ENCODE measurements at regions not wholly inside any gene's neighbourhood (a gene's known extent, or its start where the extent isn't known, plus 50 kb on each side); places are given as distances from the start of the nearest gene placed in this dataset.

GRCh38 chr13:91132381-91132780, 215.1 kb upstream of the MIR17HG start:
- no peaks in the 10 kb centered on the region for H3K36me3 ChIP-seq (ENCODE audit: low read depth)
- no peak for TF ChIP-seq CTCF (IDR thresholded peaks at IDR 0.05)
- H3K9me3 ChIP-seq, result no peaks in the 10 kb centered on the region
- DNase-seq (no peak), ATAC-seq (no peak)
- no peaks in the 10 kb centered on the region for H3K4me1 ChIP-seq (ENCODE audit: low read depth)
- H3K4me3 ChIP-seq, result no peak overlapping the region
- intact Hi-C loops (cut with DNase I, micrococcal nuclease), result loop anchor here in 1 of 2 donors (10.0 kb wide), 1 partner anchor 112 kb away; no protein-coding TSS in a partner anchor

DNA sequence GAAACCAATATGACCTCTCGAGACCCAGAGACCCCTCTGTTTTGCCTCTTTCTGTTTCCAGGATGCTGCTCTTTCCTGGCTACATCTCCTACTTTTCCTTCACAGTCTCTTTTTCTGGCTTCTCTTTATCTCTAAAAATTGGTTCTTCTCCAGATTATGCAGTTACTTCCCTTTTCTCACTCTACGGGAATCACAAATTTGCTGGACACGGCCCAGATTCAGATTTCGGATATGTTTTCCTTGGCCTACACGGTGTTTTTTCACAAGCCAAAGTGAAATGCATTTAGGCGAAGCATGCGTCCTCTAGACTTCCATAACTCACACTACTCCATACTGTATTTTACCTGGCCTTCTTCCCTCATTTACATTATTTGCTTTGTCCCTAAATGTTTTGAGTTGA, 214.7 kb upstream of the MIR17HG start:
- no peaks in the 10 kb centered on the region for H3K9me3 ChIP-seq
- H3K4me1 ChIP-seq (ENCODE audit: low read depth), result no peaks in the 10 kb centered on the region
- TF ChIP-seq CTCF (IDR thresholded peaks at IDR 0.05), result no peak
- ATAC-seq (no peak), DNase-seq (no peak)
- H3K4me3 ChIP-seq, result no peak overlapping the region
- intact Hi-C loops (cut with DNase I, micrococcal nuclease), result loop anchor here in 1 of 2 donors (10.0 kb wide), 1 partner anchor 112 kb away; no protein-coding TSS in a partner anchor
- no peaks in the 10 kb centered on the region for H3K36me3 ChIP-seq (ENCODE audit: low read depth)

DNA sequence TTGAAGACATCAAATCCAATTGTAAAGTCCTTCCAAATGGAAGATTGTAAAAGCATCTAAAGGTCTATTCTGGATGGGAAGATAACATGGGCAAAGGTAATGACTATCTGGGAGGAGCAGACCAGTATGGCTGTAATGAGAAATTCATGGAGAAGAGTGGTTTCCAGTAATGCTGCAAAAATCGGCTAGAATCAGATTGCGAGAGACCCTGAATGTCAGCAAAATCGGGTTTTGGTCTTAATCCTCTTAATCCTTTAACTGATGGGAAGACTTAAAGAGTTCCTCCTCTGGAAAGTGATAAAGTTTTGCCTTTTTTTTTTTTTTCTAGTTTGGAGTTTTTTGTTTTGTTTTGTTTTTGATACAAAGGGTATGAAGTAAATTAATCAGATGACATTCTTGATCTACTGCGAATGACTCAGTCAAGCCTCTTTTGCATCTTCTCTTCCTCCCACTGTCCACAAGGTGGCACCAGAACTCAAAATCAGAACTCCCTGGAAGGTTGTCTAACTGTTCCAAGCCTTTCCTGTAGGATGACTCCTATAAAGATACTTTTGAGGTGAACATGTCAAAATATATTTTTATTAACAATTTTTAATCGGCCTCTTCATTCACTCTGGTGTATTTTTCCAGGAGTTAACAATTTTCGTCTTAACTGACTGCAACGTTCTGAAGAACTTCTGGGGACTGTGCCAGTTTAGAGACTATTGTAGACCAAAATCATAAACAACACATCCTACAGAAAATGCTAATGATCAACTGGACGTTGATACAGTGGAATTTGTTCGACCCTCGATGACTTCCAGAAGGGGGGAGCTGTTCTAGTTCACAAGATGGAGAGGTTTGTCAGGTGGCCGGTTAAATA, 213.3 kb upstream of the MIR17HG start:
- intact Hi-C loops (cut with DNase I, micrococcal nuclease), result loop anchor here in 1 of 2 donors (10.0 kb wide), 1 partner anchor 111 kb away; no protein-coding TSS in a partner anchor

GRCh38 chr13:91134803-91135184, 212.7 kb upstream of the MIR17HG start:
- no peak for TF ChIP-seq CTCF (IDR thresholded peaks at IDR 0.05)
- intact Hi-C loops (cut with DNase I, micrococcal nuclease), result loop anchor here in 1 of 2 donors (10.0 kb wide), 1 partner anchor 110 kb away; no protein-coding TSS in a partner anchor
- H3K36me3 ChIP-seq (ENCODE audit: low read depth), result no peaks in the 10 kb centered on the region
- H3K4me1 ChIP-seq (ENCODE audit: low read depth), result no peaks in the 10 kb centered on the region
- ATAC-seq (no peak), DNase-seq (no peak)
- H3K4me3 ChIP-seq, result no peak overlapping the region
- H3K9me3 ChIP-seq, result no peaks in the 10 kb centered on the region

More for the DNA sequence above, 213.3 kb upstream of the MIR17HG start:
- DNase-seq (peak in 1 of 3 donors; percentile 57), ATAC-seq (peak; percentile 75)
- no peak overlapping the region for H3K4me3 ChIP-seq
- H3K9me3 ChIP-seq, result no peaks in the 10 kb centered on the region
- H3K4me1 ChIP-seq (ENCODE audit: low read depth), result no peaks in the 10 kb centered on the region
- peak; percentile 31 for TF ChIP-seq CTCF (IDR thresholded peaks at IDR 0.05)
- H3K36me3 ChIP-seq (ENCODE audit: low read depth), result no peaks in the 10 kb centered on the region

GRCh38 chr13:91135376-91135775, 212.1 kb upstream of the MIR17HG start:
- no peaks in the 10 kb centered on the region for H3K36me3 ChIP-seq (ENCODE audit: low read depth)
- intact Hi-C loops (cut with DNase I, micrococcal nuclease), result loop anchor here in 1 of 2 donors (10.0 kb wide), 1 partner anchor 109 kb away; no protein-coding TSS in a partner anchor
- H3K4me3 ChIP-seq, result no peak overlapping the region
- no peak for TF ChIP-seq CTCF (IDR thresholded peaks at IDR 0.05)
- ATAC-seq (no peak), DNase-seq (no peak)
- no peaks in the 10 kb centered on the region for H3K4me1 ChIP-seq (ENCODE audit: low read depth)
- H3K9me3 ChIP-seq, result no peaks in the 10 kb centered on the region
